ENCODE measurements at regions not wholly inside any gene's neighbourhood (a gene's known extent, or its start where the extent isn't known, plus 50 kb on each side); places are given as distances from the start of the nearest gene placed in this dataset.

- intact Hi-C loops (cut with DNase I) = no loop called here
- ATAC-seq (no peak), DNase-seq (ENCODE audit: missing footprints) (no peak)
Observed at GRCh38 chr3:70374179-70374578, 61.7 kb upstream of the MDFIC2 start.
